NCI-H510A treated with DMSO at 0.1 percent for 48 hours (cell line): ENCODE measurements at regions not wholly inside any gene's neighbourhood (a gene's known extent, or its start where the extent isn't known, plus 50 kb on each side); places are given as distances from the start of the nearest gene placed in this dataset.
"Not testable (repeated sequence)": the region's sequence is repeated elsewhere in the genome, so short reads cannot be mapped to it uniquely, and the experiment has no call there.

Experiments used
- DNase-seq: peaks from one replicate; lab custom pipeline; 2025; lab: John Stamatoyannopoulos, UW

DNA sequence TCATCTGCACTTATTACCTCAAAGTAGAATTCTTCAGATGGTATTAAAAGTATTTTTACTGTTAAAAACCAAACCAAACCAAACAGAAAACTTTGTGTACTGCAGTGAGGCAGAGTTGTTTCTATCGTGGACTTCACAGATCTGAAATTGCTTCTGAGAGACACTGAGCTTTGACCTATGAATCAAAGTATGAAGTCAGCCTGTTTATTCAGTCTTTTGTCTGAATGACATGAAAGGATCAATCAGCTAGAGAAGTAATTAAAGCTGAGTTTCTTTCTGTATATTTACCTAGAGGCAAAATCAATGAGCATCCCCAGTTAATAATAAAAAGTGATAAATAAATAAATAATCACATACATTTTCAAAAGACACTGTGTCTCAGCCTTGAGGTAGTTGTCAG is 2121.0 kb downstream of the PCDH7 start:
- DNase-seq, result no peak

DNA sequence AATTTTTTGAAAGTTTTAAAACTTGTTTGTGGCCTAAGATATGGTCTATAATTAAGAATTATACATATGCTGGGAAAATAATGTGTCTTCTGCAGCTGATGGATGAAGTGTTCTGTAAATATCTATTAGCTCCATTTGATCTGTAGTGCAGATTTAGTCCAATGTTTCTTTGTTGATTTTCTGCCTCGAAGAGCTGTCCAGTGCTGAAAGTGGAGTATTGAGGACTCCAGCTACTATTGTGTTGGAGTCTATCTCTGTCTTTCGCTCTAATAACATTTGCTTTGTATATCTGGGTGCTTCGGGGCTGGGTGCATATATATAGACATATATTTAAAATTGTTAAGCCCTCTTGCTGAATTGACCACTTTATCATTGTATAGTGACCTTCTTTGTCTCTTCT is 2127.3 kb downstream of the PCDH7 start:
- DNase-seq, result no peak

DNA sequence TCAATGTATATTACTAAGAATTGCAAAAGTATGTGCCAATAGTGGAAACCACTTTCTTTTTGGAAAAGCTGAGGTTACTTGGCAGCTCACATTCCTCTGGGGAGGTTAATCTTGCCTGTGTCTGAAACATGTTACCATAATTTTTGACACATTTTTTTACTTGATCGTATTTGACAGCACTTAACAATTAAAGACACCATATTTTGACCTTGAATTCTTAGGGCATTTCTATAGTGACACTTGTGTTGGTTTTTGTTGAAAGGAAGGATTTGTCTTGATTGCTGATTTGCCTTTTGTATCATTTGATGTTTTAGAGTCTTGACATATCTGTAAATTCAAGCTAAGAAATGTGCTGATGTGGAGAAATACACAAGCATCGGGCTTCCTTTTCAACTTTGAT is 2135.5 kb downstream of the PCDH7 start:
- DNase-seq, result no peak

DNA sequence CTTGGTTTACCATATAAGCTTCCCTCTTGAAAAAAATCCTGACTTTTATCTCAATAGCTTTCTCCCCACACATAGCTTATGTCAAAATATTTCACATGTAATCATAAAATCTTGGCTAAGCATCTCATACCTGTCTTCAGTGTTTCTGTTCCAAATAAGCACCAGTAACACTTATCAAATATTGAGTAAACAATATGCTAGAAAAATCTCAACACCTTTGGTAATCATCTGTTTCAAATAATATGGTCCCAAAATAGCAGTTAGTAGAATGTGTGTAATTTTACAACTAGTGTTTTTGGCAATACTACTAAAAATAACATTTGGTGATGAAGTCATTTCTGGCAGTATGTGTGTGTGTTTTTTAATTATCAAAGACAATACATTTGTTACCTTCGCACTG is 2138.2 kb downstream of the PCDH7 start:
- DNase-seq, result no peak

DNA sequence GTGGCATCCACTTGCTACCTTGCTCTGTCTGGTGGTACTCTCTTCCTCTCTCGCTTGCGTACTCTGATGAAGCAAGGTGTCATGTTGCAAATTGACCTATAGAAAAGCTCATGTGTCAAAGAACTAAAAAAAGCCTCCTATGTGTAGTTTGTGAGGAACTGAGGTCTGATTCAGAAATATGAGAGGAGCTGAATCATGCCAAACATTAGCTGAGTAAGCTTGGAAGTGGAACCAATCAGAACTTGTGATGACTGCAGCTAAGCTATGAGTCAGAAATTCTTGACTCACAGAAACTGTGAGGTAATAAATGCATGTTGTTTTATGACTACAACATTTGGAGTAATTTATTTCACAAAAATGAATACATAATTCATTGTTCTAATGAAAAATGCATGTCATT is 2138.8 kb downstream of the PCDH7 start:
- DNase-seq, result no peak

DNA sequence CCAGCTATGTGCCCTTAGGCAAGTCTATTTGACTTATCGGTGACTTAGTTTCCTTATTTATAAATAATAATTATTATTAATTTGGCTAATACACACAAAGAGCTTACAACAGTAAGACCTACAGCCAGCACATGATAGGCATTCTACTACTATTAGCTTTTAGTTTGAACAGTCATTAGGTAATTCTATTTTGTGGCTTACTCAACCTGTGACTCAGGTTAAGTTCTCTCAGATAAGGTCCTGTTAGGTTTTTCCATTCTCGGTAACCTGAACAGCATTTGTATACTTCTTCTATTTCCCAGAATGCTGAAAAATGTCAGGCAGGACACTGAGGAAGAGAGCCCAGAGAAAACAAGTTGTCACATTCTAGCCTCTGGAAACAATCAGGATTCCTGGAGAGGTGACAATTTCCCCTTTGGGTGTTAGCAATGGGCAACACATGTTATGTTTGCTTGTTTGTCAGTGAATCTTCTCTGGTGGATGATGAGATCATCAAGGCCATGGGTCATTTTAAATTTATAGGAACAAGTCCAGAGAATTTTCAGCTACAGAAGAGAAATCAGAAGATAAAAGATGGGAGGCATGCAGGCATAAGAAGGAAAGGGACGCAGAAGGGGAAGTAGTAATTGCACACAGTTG is 2144.7 kb downstream of the PCDH7 start:
- DNase-seq, result no peak

DNA sequence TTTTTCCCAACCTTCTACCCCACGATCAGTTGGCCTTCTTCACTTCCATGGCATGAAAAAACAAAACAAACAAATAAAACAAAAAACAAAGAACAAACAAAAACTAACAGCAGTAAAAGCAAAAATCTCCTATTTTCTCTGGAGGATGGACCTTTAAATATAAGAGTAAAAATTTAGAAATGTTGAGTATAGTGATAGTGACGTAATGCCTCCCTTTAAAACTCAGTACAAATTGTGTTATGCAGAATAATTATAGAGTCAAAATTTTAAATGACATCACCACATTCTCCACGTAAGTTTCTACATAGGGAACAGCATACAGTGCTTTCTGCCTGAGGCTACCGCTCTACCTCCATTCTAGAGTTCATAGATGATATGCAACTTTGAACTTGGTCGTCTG is 2156.4 kb downstream of the PCDH7 start:
- DNase-seq, result no peak

DNA sequence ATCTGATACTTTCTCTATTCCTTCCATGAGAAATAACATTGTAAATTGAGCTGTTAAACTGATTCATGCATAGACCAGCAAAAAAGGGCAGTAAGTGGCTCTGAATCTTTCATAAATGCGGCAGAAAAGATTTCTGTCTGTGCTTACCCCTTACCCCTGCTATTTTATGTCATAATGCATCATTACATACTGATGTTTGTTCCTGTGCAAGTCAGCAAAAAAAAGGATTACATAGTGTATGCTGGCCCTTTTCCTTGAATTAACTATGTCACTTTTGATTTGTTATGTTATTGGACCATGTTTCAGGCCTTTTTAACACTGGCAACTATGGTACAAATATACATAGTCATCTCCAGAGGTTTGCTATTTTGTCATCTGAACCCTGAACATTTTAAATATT is 2159.7 kb downstream of the PCDH7 start:
- no peak for DNase-seq

DNA sequence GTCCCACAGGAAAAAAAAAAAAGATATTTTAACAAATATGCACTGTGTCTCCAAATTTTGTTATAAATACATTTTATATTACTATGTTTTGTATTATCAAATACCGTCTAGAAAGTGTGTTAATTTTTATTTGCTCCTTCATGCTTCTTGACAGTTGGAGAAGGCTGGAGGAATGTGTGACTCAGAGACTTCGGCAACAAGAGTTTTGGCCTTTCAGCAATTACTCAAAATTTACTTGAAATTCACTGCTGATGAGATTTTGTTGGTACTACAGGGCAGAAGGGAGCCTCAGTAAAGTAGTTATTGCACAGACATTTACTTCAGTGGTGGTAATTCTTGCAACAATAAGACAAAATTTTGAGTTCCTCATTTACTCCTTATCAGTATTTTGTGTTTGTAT is 2164.0 kb downstream of the PCDH7 start:
- DNase-seq, result no peak

DNA sequence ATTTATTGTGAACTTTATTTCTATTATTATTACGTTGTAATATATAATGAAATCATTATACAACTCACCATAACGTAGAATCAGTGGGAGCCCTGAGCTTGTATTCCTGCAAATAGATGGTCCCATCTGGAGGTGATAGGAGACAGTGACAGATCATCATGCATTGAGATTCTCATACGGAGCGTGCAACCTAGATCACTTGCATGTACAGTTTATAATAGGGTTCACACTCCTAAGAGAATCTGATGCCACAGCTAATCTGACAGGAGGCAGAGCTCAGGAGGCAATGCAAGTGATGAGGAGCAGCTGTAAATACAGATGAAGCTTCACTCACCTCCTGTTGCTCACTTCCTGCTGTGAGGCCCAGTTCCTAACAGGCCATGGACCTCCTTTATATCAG is 2170.2 kb downstream of the PCDH7 start:
- DNase-seq, result no peak

DNA sequence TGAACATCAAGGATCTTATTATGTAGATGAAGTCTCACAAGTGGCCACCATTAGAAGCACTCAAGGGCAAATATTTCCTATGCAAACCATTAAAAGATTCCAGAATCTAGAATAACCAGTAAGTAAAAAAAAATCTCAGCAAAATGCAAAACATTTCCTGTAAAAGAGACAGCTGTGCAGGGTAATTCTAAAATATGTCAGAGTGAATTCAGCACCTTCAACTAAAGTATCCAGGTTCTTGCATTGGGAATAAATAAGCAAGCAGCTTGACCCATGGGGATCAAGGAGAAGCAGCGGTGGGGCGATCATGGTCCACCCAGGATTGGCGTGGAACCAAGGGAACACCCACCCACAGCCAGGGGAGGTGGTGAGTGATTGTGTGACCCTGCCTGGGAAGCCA is 2188.9 kb downstream of the PCDH7 start:
- no peak for DNase-seq

DNA sequence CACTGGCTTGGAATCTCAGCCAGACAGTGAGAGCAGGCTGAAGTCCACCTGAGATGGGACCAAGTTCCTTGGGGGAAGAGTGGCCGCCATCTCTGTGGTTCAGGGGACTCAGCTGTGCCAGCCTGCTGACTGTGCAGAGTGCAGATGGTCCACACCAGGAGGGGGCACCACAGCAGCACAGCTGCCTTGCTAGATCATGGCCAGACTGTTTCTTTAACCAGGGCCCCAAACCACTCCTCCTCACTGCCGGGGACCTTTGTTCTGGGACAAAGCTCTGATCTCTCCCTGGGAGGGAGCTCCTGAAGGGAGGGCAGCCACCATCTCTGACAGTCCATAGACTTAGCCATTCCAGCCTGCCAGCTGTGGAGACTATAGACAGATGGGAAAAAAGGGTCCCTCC is 2189.6 kb downstream of the PCDH7 start:
- no peak for DNase-seq

DNA sequence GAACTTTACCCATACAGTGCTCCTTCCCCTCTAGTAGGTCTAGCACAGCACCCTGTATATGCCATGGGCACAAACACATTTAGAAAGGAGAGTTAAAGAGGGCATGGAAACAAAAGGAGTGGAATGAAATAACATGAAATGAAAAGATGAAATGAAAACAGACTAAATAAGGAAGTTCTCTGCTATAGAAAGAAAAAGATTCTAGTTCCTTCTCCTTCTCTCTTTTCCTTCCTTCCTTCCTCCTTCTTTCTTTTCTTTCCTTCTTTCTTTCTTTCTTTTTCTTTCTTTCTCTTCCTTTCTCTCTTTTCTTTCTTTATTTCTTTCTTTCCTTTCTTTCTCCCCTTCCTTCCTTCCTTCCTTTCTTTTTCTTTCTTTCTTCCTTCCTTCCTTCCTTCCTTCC is 2197.4 kb downstream of the PCDH7 start:
- no peak for DNase-seq

DNA sequence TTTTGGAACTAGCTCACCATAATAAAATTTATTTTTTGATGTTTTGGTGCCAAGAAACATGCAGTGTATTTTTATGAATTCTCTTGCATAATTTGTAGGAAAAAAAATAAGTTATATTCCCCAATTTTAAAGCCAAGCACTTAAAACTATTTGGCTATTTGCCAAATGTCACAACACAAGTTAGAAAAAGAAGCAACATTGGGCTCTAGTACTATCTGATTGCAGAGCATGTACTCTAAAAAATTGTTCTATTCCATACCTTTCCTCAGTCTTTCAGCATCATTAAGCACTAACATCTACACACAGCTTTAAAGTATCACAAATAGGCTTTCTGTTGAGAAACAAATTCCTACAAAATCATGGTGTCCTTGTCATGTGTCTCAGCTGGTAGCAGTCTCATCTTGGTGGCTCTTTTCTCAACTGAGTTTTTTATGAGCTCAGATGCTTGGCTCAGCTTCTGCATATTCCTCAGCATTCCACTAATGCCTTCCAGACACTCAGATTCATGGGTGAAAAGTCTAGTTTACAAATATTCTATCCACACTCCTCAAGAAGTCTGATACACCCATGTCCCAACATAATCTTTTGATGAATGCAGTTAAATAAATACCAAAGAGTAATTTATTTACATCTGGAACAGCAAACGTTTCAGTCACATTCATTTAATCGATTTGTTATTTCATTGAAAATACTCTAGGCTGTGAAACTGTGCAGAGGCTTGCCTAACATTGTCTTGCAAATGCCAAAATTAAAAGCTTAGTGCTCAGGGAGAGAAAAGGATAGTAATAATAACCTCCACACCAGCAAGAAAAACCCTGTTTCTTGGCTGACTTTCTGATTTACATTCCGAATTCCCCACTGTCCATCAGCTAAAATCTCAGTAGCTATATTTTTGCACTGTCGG is 2209.9 kb downstream of the PCDH7 start:
- no peak for DNase-seq

DNA sequence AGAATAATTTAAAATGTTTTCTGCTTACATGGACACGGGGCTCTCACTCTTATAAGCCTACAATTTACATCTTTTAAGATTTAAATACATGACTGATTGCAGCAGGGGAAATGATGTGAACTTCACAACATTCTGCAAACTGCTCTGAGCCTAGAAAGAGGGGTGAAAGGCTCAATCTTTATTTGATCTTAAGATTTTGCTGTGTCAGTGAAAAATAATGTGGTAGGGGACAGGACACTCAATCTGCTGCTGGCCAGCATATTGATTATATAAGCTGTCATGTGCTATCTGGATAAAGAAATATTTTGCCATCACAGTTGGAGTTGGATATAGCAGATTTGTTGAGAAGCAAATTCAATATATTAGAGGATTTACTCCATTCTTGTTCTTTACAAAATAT is 2210.5 kb downstream of the PCDH7 start:
- DNase-seq, result no peak

DNA sequence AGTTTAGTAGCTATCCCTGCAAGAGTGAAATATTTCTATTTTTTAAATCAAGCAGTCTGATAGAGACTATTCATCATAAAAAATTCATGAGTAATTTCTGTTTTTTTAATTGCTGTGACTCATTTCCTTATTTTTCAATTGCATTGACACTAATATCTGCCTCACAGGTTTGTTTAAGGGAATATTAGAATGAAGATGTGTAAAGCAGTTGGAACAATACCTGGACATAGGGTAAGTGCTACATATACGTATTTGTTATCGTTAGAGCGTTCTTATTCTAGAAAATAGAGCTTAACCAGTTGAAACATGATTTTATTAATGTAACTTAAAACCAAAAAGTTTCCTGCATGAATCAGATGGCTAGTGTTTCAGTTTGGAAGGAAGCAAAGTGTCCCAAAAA is 2211.3 kb downstream of the PCDH7 start:
- no peak for DNase-seq

DNA sequence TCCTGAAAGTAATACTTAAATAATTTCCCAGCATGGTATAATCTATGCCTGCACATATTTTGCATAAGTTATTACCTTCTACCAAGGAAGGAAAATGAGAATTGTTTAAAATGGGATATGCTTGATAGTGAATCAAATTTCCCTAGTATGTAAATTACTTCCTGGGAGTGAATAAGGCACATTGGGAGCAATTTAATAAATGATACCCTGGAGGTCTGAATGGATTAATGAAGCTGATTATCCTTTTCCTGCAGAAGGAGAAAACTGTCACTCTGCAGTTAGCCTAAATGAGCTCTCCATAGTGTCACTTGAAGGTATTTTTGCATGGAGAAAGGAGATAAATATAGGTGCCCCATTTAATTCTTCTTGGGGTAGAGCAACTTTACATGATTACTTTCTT is 2212.0 kb downstream of the PCDH7 start:
- no peak for DNase-seq

DNA sequence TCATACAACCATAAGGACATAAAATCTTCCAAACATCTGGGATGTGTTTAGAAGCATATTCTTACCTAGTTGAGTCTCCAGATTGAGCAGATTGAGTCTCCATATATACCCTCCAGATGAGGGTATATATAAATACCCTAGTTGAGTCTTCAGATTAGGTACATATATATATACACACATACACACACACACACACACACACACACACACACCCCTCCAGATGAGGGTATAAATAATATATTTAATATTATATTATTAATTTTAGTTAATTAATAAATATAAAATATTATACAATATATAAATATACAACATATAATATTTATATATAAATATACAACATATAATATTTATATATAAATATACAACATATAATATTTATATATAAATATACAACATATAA is 2219.1 kb downstream of the PCDH7 start:
- not testable (repeated sequence) for DNase-seq

DNA sequence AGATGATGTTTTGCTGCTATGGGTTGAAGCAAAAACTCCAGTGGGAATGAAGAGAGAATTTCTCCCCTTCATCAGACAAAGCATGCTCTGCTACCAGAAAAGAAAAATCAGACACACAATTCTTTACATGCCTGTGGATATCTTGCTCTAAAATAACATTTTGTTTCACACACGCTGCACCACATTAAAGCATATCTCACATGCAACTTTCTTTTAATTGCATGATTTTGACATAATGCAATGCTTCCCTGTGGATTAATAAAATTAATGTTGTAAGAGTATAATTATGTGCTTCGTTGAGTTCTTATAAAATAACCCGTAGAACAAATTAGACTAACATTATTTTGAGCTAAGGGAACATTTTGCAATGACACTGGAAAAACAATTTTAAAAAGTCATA is 2230.7 kb downstream of the PCDH7 start:
- DNase-seq, result no peak

DNA sequence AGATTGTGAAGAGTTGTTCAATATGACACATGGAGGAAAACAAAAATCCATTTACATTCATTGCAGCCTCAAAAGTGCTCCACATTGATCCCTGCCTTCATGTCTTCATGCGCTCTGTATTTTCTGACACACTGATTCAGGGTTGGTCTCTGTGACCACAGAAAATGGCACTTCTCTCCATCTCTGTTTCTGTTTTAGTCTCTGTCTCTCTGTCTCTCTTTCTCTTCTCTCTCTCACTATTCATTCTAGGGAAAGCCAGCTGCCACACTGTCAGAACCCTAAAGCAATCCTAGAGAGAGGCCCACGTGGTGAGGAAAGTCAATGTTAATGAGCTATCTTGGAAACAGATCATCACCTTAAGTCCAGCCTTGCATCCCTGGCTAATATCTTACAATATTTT is 2238.4 kb downstream of the PCDH7 start:
- DNase-seq, result no peak

DNA sequence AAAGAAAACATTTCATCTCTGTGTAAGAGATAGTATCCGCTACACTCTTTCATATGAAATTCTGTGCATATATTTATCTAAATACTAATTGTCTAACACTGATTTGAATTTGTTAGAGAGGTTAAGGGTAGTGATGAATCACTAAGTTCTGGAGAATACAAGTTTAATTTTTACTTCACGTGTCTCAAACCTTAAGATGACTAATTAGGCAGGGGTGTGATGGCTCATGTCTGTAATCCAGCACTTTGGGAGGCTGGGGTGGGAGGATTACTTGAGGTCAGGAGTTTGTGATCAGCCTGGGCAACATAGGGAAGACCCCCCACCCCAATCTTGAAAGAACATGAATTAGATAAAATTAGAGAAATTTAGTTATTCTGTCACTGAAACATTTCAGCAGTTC is 2241.9 kb downstream of the PCDH7 start:
- DNase-seq, result no peak

DNA sequence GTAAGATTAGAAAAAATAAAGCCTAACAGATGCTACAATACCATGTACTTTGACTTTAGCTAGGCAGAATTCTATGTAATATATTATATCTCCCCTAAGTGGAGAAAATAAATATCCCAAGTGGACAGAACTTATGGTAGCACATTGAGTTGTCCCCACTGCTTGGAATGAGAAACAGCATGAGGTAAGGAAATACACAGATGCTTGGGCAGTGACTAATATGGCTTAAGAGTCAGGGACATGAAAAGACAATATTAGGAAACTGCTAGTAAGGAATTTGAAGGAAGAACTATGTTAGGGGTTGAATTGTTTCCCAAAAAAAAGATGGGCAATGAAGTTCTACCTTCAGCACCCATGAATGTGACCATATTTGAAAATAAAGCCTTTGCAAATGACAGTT is 2265.1 kb downstream of the PCDH7 start:
- DNase-seq, result no peak

DNA sequence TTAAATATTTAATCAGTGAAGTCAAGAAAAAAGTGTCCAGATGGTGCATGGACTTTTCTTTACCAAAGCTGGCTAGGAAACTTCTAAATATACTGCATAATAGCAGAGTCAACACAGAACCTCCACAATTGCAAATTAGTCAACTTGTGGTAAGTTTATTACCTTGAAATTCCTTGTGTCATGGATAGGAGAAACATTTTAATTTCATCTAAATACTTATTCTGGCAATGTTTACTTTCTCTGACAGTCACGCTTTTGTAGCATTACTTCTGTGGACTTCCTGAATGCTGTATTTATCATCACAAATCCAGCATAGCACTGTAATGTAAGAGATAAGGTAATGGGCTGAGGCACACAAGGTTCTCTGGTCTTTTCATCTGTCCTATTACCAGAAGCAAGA is 2266.1 kb downstream of the PCDH7 start:
- DNase-seq, result no peak

DNA sequence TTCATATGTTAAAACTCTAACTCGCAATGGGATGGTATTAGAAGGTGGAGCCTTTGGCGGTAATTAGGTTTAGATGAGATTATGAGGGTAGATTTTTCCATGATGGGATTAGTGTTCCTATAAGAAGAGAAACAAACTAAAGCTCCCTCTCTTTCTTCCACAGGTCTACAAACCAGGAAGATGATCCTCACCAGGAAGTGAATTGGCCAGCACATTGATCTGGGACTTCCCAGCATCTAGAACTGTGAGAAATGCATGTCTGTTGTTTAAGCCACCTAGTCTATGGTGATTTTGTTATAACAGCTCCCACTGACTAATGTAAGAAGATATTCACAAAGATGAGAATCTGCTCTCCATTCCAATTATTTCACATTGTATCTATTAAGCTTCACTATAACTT is 2266.9 kb downstream of the PCDH7 start:
- DNase-seq, result no peak
